Mesothelial cell of epicardium (in vitro differentiated cells): ENCODE measurements at regions not wholly inside any gene's neighbourhood (a gene's known extent, or its start where the extent isn't known, plus 50 kb on each side); places are given as distances from the start of the nearest gene placed in this dataset.

Experiments used
- DNase-seq, 2 experiments: peaks; one replicate each; pipeline ENCODE4 v3.0.0; 2021; ENCODE audit warnings: low spot score in 2 of 2; ENCODE audit not compliant: unreplicated experiment in 2 of 2
- H3K27ac Mint-ChIP-seq: 2 replicates; pipeline ENCODE4 v1.8.0; 2021; ENCODE audit warnings: mixed read lengths
- H3K27me3 Mint-ChIP-seq: 2 replicates; pipeline ENCODE4 v1.8.0; 2021; ENCODE audit warnings: low read depth, mixed read lengths
- H3K36me3 Mint-ChIP-seq: 2 replicates; pipeline ENCODE4 v1.8.0; 2021; ENCODE audit warnings: mixed read lengths
- H3K4me1 Mint-ChIP-seq: 2 replicates; pipeline ENCODE4 v1.8.0; 2021; ENCODE audit warnings: mixed read lengths
- H3K4me3 Mint-ChIP-seq: 2 replicates; pipeline ENCODE4 v1.8.0; 2021; ENCODE audit warnings: mild to moderate bottlenecking, moderate library complexity, mixed read lengths
- H3K9me3 Mint-ChIP-seq: 2 replicates; pipeline ENCODE4 v1.8.0; 2021; ENCODE audit warnings: mixed read lengths
- TF ChIP-seq, protein P1 (sequence below): fragments of 200-600 bp; sonication (generic); IDR thresholded peaks from one replicate; pipeline ENCODE4 v1.5.0; 2021; ENCODE audit warnings: antibody characterized with exemption; ENCODE audit not compliant: unreplicated experiment

- Mint-ChIP-seq H3K27ac (no peak overlapping the region), H3K4me1 (peaks cover 21% of the 10 kb centered on the region), H3K27me3 (no peaks in the 10 kb centered on the region), H3K4me3 (no peak overlapping the region), H3K36me3 (no peaks in the 10 kb centered on the region), H3K9me3 (no peaks in the 10 kb centered on the region)
- TF ChIP-seq, protein P1, sequence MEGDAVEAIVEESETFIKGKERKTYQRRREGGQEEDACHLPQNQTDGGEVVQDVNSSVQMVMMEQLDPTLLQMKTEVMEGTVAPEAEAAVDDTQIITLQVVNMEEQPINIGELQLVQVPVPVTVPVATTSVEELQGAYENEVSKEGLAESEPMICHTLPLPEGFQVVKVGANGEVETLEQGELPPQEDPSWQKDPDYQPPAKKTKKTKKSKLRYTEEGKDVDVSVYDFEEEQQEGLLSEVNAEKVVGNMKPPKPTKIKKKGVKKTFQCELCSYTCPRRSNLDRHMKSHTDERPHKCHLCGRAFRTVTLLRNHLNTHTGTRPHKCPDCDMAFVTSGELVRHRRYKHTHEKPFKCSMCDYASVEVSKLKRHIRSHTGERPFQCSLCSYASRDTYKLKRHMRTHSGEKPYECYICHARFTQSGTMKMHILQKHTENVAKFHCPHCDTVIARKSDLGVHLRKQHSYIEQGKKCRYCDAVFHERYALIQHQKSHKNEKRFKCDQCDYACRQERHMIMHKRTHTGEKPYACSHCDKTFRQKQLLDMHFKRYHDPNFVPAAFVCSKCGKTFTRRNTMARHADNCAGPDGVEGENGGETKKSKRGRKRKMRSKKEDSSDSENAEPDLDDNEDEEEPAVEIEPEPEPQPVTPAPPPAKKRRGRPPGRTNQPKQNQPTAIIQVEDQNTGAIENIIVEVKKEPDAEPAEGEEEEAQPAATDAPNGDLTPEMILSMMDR, result no peak
- no peak for DNase-seq
Observed at GRCh38 chr6:8905757-8906156, 470.4 kb upstream of the SLC35B3 start.

GRCh38 chr6:8904754-8905153 is 469.4 kb upstream of the SLC35B3 start:
- Mint-ChIP-seq H3K4me3 (no peak overlapping the region), H3K4me1 (peaks cover 21% of the 10 kb centered on the region), H3K9me3 (no peaks in the 10 kb centered on the region), H3K27me3 (no peaks in the 10 kb centered on the region), H3K27ac (no peak overlapping the region), H3K36me3 (no peaks in the 10 kb centered on the region)
- TF ChIP-seq, protein P1, result no peak
- DNase-seq, result no peak

DNA sequence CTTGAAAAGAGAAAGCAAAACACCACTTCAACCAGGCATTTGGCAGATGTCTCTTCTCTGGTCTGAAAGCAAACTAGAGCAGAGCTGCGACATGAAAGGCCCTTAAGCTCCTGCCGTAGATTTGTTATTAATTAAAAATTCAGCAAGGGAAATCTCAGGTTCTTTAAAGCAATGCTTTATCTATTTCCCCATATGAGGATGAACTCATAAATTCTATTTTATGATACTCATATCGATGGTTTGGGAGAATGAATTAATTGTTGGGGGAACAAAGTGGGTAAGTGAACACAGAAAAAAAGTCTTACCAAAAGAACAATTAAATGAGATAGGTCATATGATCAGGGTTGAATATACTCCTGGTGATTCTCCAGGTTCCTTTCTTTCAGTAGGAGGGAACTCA is 464.7 kb upstream of the SLC35B3 start:
- Mint-ChIP-seq H3K36me3 (no peaks in the 10 kb centered on the region), H3K4me3 (no peak overlapping the region), H3K9me3 (no peaks in the 10 kb centered on the region), H3K27ac (no peak overlapping the region), H3K4me1 (peaks cover 3% of the 10 kb centered on the region), H3K27me3 (no peaks in the 10 kb centered on the region)
- TF ChIP-seq, protein P1, result no peak
- DNase-seq, result no peak

GRCh38 chr6:8889514-8889913 is 454.2 kb upstream of the SLC35B3 start:
- TF ChIP-seq, protein P1, result no peak
- H3K4me1 Mint-ChIP-seq, result peaks cover 3% of the 10 kb centered on the region

DNA sequence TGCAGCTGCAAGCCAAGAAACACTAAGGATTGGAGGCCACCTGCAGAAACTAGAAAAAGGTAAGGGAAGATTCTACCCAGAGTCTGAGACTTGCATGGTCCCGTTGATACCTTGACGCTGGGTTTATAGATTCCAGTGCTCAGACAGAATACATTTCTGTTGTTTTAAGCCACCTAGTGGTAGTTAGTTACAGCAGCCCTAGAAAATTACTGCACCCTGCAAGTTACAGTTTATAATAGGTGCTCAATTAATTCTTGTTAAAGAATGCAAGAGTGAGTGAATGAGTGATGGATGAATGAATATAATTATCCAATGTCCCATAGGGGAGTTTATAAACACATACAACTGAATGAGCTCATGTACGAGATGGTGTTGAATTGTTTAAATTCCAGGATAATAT is 453.1 kb upstream of the SLC35B3 start:
- no peaks in the 10 kb centered on the region for H3K27me3 Mint-ChIP-seq
- no peak for DNase-seq
- no peak overlapping the region for H3K4me3 Mint-ChIP-seq
- TF ChIP-seq, protein P1, result peak; percentile 27
- H3K36me3 Mint-ChIP-seq, result no peaks in the 10 kb centered on the region
- H3K4me1 Mint-ChIP-seq, result peaks cover 3% of the 10 kb centered on the region
- H3K9me3 Mint-ChIP-seq, result no peaks in the 10 kb centered on the region
- no peak overlapping the region for H3K27ac Mint-ChIP-seq

More at GRCh38 chr6:8889514-8889913, 454.2 kb upstream of the SLC35B3 start:
- DNase-seq, result no peak
- Mint-ChIP-seq H3K36me3 (no peaks in the 10 kb centered on the region), H3K27ac (no peak overlapping the region), H3K4me3 (no peak overlapping the region), H3K9me3 (no peaks in the 10 kb centered on the region), H3K27me3 (no peaks in the 10 kb centered on the region)

DNA sequence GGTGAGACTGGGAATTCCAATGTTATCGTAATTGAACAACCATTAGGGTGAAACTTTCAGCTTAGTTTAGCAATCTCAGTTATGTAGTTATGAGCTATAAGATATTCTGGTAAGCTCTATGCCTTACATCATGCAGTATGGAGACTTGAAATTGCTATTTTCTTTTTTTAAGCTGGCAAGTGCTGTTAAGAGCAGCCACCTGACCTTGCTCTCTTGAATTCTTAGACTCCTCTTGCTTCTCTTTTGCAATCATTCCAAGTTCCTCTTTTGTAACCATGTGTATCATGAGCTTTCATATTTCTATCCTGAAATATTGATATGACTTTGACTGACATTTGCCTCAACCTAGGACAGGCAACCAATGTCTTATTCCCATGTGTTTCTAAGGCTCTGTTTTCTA is 446.3 kb upstream of the SLC35B3 start:
- Mint-ChIP-seq H3K4me1 (no peaks in the 10 kb centered on the region), H3K4me3 (no peak overlapping the region), H3K27me3 (peaks cover 2% of the 10 kb centered on the region), H3K36me3 (no peaks in the 10 kb centered on the region), H3K9me3 (no peaks in the 10 kb centered on the region), H3K27ac (no peak overlapping the region)
- DNase-seq, result no peak
- TF ChIP-seq, protein P1, result no peak
